ENCODE measurements at regions not wholly inside any gene's neighbourhood (a gene's known extent, or its start where the extent isn't known, plus 50 kb on each side); places are given as distances from the start of the nearest gene placed in this dataset.

- peaks cover 0 to 3% (median 0%) of the 10 kb centered on the region in 4 donors for H3K9me3 ChIP-seq
- H3K27me3 ChIP-seq, result no peaks in the 10 kb centered on the region
- no peak overlapping the region for H3K27ac ChIP-seq (replicated peaks in 1 of 4)
- H3K36me3 ChIP-seq, result no peaks in the 10 kb centered on the region
- no peaks in the 10 kb centered on the region for H3K4me1 ChIP-seq
- intact Hi-C loops (cut with DNase I), result no loop called here
- TF ChIP-seq POLR2AphosphoS5 (IDR thresholded peaks at IDR 0.05) (no peak), POLR2A (IDR thresholded peaks at IDR 0.05; ENCODE audit: low read depth) (no peak), EP300 (IDR thresholded peaks at IDR 0.05) (no peak), CTCF (IDR thresholded peaks at IDR 0.05) (no peak)
- DNase-seq (ENCODE audit: extremely low spot score), result no peak
- H3K4me3 ChIP-seq, result no peak overlapping the region
Measured at GRCh38 chr4:67355806-67356205, 189.5 kb downstream of the CENPC start.

GRCh38 chr4:67346654-67347053, 198.6 kb downstream of the CENPC start:
- H3K27ac ChIP-seq (replicated peaks in 1 of 4), result no peak overlapping the region
- no peak for DNase-seq (ENCODE audit: extremely low spot score)
- H3K4me3 ChIP-seq, result no peak overlapping the region
- H3K36me3 ChIP-seq, result no peaks in the 10 kb centered on the region
- no peak for TF ChIP-seq POLR2AphosphoS5 (IDR thresholded peaks at IDR 0.05)
- TF ChIP-seq EP300 (IDR thresholded peaks at IDR 0.05), result no peak
- H3K9me3 ChIP-seq, result no peaks in the 10 kb centered on the region
- intact Hi-C loops (cut with DNase I), result no loop called here
- H3K4me1 ChIP-seq, result no peaks in the 10 kb centered on the region
- H3K27me3 ChIP-seq, result no peaks in the 10 kb centered on the region

DNA sequence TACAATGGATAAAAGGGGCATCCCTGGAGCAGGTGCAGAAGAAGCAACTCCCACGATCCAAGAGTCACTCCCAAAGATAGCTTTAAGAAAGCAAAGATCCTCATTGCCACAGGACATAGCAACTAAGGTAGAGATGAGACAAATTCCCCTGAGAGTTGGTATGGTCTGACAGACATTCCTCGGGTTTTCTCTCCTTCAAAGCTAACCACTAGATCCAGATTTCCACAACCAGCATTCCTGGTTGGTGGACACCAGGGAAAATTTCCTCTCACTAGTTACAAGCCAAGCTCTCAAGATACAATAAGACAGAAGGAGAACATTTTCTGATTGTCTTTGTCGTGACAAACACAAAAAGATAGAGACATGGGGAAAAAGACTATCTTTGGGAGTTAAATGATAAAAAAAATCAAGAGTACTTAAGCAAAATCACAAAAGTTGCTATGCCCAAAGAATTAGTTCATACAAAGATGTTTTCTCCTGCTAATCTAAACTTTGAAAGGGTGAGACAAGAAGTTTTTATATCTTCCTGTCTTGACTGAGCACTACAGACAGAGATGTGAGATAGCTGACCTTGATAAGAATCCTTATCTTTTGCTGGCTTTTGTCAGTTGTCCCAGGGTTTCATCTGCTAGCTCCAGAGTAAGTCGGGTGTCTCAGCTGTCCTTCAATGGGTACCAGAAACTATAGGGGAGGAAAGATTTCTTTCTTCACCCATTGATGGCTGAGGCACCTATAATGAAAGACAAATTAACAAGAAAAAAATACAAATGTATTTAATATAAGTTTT, 200.5 kb downstream of the CENPC start:
- H3K9me3 ChIP-seq, result no peaks in the 10 kb centered on the region
- no peak for TF ChIP-seq POLR2AphosphoS5 (IDR thresholded peaks at IDR 0.05)
- no peak for TF ChIP-seq CTCF (IDR thresholded peaks at IDR 0.05)
- no peak for TF ChIP-seq POLR2A (IDR thresholded peaks at IDR 0.05; ENCODE audit: low read depth)
- TF ChIP-seq EP300 (IDR thresholded peaks at IDR 0.05), result no peak
- WGBS, result 59% methylated on average over 4 of the region's 4 CpGs

DNA sequence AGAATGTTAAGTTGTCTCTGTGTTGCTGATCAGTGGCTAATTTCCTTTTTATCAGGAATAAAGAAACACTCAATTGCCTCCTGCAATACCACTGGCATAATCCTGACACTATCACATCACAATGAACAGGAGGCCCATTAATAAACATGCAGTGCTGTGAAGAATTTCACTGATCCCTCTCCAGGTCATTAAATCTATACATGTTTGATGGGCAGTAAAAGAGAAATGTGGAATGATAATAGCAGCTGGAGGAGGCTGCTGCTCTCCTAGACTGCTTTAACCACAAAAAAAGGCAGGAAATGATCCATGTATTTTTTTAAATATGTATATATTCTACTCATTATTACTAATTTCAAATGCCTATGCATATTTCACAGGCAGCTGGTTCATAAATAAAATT, 202.1 kb downstream of the CENPC start:
- Histone ChIP-seq H3K36me3 (no peaks in the 10 kb centered on the region), H3K27ac (replicated peaks in 1 of 4) (no peak overlapping the region), H3K4me1 (no peaks in the 10 kb centered on the region), H3K9me3 (no peaks in the 10 kb centered on the region), H3K4me3 (no peak overlapping the region), H3K27me3 (no peaks in the 10 kb centered on the region)
- intact Hi-C loops (cut with DNase I), result no loop called here
- DNase-seq (ENCODE audit: extremely low spot score), result no peak
- TF ChIP-seq CTCF (IDR thresholded peaks at IDR 0.05), result no peak
- TF ChIP-seq POLR2AphosphoS5 (IDR thresholded peaks at IDR 0.05), result no peak
- no peak for TF ChIP-seq EP300 (IDR thresholded peaks at IDR 0.05)

More for the DNA sequence above, 200.5 kb downstream of the CENPC start:
- no peaks in the 10 kb centered on the region for H3K27me3 ChIP-seq
- no peaks in the 10 kb centered on the region for H3K4me1 ChIP-seq
- H3K27ac ChIP-seq (replicated peaks in 1 of 4), result no peak overlapping the region
- H3K36me3 ChIP-seq, result no peaks in the 10 kb centered on the region
- intact Hi-C loops (cut with DNase I), result no loop called here
- DNase-seq (ENCODE audit: extremely low spot score), result no peak
- no peak overlapping the region for H3K4me3 ChIP-seq

GRCh38 chr4:67342291-67342690, 203.0 kb downstream of the CENPC start:
- TF ChIP-seq POLR2A (IDR thresholded peaks at IDR 0.05; ENCODE audit: low read depth), result no peak
- TF ChIP-seq CTCF (IDR thresholded peaks at IDR 0.05), result no peak
- TF ChIP-seq EP300 (IDR thresholded peaks at IDR 0.05), result no peak
- no peak for TF ChIP-seq POLR2AphosphoS5 (IDR thresholded peaks at IDR 0.05)
- WGBS, result 27% methylated on average over 2 of the region's 2 CpGs
- no peak overlapping the region for H3K4me3 ChIP-seq
- no peaks in the 10 kb centered on the region for H3K4me1 ChIP-seq
- no peaks in the 10 kb centered on the region for H3K36me3 ChIP-seq
- intact Hi-C loops (cut with DNase I), result no loop called here
- no peaks in the 10 kb centered on the region for H3K9me3 ChIP-seq
- no peak for DNase-seq (ENCODE audit: extremely low spot score)
- no peak overlapping the region for H3K27ac ChIP-seq (replicated peaks in 1 of 4)
- no peaks in the 10 kb centered on the region for H3K27me3 ChIP-seq

Data from esophagus muscularis mucosa (tissue), 4 donors.